ENCODE measurements at regions not wholly inside any gene's neighbourhood (a gene's known extent, or its start where the extent isn't known, plus 50 kb on each side); places are given as distances from the start of the nearest gene placed in this dataset.

- TF ChIP-seq, protein P1, sequence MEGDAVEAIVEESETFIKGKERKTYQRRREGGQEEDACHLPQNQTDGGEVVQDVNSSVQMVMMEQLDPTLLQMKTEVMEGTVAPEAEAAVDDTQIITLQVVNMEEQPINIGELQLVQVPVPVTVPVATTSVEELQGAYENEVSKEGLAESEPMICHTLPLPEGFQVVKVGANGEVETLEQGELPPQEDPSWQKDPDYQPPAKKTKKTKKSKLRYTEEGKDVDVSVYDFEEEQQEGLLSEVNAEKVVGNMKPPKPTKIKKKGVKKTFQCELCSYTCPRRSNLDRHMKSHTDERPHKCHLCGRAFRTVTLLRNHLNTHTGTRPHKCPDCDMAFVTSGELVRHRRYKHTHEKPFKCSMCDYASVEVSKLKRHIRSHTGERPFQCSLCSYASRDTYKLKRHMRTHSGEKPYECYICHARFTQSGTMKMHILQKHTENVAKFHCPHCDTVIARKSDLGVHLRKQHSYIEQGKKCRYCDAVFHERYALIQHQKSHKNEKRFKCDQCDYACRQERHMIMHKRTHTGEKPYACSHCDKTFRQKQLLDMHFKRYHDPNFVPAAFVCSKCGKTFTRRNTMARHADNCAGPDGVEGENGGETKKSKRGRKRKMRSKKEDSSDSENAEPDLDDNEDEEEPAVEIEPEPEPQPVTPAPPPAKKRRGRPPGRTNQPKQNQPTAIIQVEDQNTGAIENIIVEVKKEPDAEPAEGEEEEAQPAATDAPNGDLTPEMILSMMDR (IDR thresholded peaks at IDR 0.05): no peak
- TF ChIP-seq POLR2AphosphoS5 (IDR thresholded peaks at IDR 0.05): no peak
Observed at GRCh38 chr3:152056987-152057386, 183.5 kb downstream of the SUCNR1 start.

All from gastroesophageal sphincter (tissue), 3 donors.